ENCODE measurements at regions not wholly inside any gene's neighbourhood (a gene's known extent, or its start where the extent isn't known, plus 50 kb on each side); places are given as distances from the start of the nearest gene placed in this dataset.

DNA sequence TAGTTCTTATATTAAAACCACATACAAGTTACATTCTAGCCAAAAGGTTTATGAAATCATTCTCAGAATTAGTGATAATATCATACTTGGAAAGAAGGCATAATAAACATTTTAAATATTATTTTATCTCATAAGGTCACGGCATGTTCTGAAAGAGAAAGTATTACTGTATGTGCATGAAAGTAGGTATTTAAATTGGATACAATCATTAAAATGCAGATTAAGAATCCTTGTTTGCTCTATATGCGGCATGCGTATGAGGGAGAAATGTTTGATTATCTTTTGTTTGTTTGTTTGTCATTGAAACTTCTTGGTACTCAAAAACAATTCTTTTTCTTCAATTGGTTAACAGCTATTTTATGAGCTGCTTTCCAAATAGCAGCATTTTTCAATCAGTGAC lies 183.9 kb upstream of the TLL1 start:
- no peak for TF ChIP-seq POLR2A (IDR thresholded peaks at IDR 0.05)
- TF ChIP-seq, protein P1, sequence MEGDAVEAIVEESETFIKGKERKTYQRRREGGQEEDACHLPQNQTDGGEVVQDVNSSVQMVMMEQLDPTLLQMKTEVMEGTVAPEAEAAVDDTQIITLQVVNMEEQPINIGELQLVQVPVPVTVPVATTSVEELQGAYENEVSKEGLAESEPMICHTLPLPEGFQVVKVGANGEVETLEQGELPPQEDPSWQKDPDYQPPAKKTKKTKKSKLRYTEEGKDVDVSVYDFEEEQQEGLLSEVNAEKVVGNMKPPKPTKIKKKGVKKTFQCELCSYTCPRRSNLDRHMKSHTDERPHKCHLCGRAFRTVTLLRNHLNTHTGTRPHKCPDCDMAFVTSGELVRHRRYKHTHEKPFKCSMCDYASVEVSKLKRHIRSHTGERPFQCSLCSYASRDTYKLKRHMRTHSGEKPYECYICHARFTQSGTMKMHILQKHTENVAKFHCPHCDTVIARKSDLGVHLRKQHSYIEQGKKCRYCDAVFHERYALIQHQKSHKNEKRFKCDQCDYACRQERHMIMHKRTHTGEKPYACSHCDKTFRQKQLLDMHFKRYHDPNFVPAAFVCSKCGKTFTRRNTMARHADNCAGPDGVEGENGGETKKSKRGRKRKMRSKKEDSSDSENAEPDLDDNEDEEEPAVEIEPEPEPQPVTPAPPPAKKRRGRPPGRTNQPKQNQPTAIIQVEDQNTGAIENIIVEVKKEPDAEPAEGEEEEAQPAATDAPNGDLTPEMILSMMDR (IDR thresholded peaks at IDR 0.05): no peak

Data from Peyer's patch (tissue), 4 donors.